T-helper 2 cell (primary cell): ENCODE measurements at regions not wholly inside any gene's neighbourhood (a gene's known extent, or its start where the extent isn't known, plus 50 kb on each side); places are given as distances from the start of the nearest gene placed in this dataset.
"Not testable (repeated sequence)": the region's sequence is repeated elsewhere in the genome, so short reads cannot be mapped to it uniquely, and the experiment has no call there.

ENCODE experiments used
- DNase-seq, 5 experiments: peaks; one replicate each; pipeline versions ENCODE4 v3.0.0 to v3.0.0-alpha.2; 2012 to 2022

GRCh38 chr4:129708784-129709183 lies 612.8 kb downstream of the C4orf33 start:
- no peak for DNase-seq

GRCh38 chr4:129738175-129738574 lies 642.2 kb downstream of the C4orf33 start:
- DNase-seq: no peak

- DNase-seq: no peak
These were observed 651.8 kb downstream of the C4orf33 start for GRCh38 chr4:129747756-129748155.

GRCh38 chr4:129748991-129749390 lies 653.0 kb downstream of the C4orf33 start:
- DNase-seq: no peak

GRCh38 chr4:129751646-129752045 lies 655.7 kb downstream of the C4orf33 start:
- no peak for DNase-seq

- DNase-seq: no peak
These were observed 687.6 kb downstream of the C4orf33 start for GRCh38 chr4:129783596-129783995.

- no peak for DNase-seq
These were observed 692.5 kb downstream of the C4orf33 start for GRCh38 chr4:129788486-129788885.

GRCh38 chr4:129804461-129804981 lies 708.6 kb downstream of the C4orf33 start:
- no peak for DNase-seq

GRCh38 chr4:129806986-129807385 lies 711.0 kb downstream of the C4orf33 start:
- DNase-seq: no peak

GRCh38 chr4:129808242-129808641 lies 712.3 kb downstream of the C4orf33 start:
- no peak for DNase-seq

GRCh38 chr4:129821073-129821472 lies 725.1 kb downstream of the C4orf33 start:
- DNase-seq: no peak

GRCh38 chr4:129821963-129822362 lies 726.0 kb downstream of the C4orf33 start:
- DNase-seq: no peak

GRCh38 chr4:129822701-129823100 lies 726.7 kb downstream of the C4orf33 start:
- DNase-seq: no peak

- DNase-seq: no peak
These were observed 727.2 kb downstream of the C4orf33 start for GRCh38 chr4:129823105-129823504.

- DNase-seq: no peak
These were observed 733.4 kb downstream of the C4orf33 start for GRCh38 chr4:129829373-129829772.

- DNase-seq: no peak
These were observed 743.7 kb downstream of the C4orf33 start for GRCh38 chr4:129839687-129840086.

- DNase-seq: no peak
These were observed 746.1 kb downstream of the C4orf33 start for GRCh38 chr4:129842096-129842495.

- no peak for DNase-seq
These were observed 756.5 kb downstream of the C4orf33 start for GRCh38 chr4:129852434-129852833.

GRCh38 chr4:129853685-129854467 lies 757.9 kb downstream of the C4orf33 start:
- DNase-seq: not testable (repeated sequence)

GRCh38 chr4:129862461-129862860 lies 766.5 kb downstream of the C4orf33 start:
- DNase-seq: no peak

GRCh38 chr4:129863206-129863605 lies 767.3 kb downstream of the C4orf33 start:
- DNase-seq: no peak

GRCh38 chr4:129883996-129884395 lies 788.0 kb downstream of the C4orf33 start:
- DNase-seq: no peak

GRCh38 chr4:129897111-129897510 lies 801.2 kb downstream of the C4orf33 start:
- DNase-seq: no peak

GRCh38 chr4:129899849-129900248 lies 803.9 kb downstream of the C4orf33 start:
- DNase-seq: no peak
